ENCODE measurements at regions not wholly inside any gene's neighbourhood (a gene's known extent, or its start where the extent isn't known, plus 50 kb on each side); places are given as distances from the start of the nearest gene placed in this dataset.

DNA sequence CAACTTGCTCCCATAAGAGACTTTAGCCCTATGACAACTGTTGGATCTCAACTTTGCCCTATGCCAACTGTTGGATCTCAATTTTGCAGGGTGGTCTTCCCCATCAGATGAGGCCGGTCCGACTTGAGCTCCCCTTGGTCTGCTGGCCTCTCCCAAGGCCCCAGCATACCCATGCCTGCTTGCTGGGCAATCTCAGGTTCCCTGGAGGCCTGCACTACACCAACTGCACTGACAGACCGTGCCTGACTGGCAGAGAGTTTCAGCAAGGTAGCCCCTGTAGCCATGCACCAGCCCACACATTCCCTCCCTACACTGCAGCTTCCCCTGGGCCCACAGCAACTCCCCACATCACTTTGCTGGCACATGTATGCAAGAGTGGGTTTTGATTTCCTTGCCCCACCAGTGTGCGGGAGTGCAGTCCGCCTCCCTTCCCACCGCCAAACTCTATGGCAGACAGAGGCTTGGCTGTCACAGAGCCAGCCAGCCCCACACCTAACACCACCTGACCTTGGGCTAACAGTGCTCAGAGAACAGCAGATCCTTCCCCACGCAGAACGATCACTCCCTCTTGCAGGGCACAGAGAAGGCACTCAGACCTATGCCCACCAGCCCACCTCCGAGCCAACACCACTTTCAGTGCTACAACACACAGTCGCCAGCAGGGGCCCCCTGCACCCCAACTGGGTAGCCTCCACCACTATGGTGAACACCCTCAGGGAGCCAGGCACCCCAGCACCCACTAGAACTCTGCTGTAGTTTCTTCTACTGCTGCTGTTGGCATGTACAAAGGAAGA is 279.9 kb upstream of the COX7C start:
- TF ChIP-seq POLR2A (IDR thresholded peaks at IDR 0.05; ENCODE audit: low read length) (no peak), GATA1 (IDR thresholded peaks at IDR 0.05; ENCODE audit: low read depth, low read length) (no peak)

Measured in erythroblast (primary cell).